ENCODE measurements at regions not wholly inside any gene's neighbourhood (a gene's known extent, or its start where the extent isn't known, plus 50 kb on each side); places are given as distances from the start of the nearest gene placed in this dataset.
A peak's percentile ranks its signal among the peaks of the same experiment; 100 is the strongest.

GRCh38 chr6:164315376-164315775 lies 900.9 kb downstream of the QKI start:
- DNase-seq (ENCODE audit: low read depth in 2 of 2), result no peak

- no peak for DNase-seq (ENCODE audit: low read depth in 2 of 2)
Measured at GRCh38 chr6:164308339-164308738, 893.8 kb downstream of the QKI start.

- DNase-seq (ENCODE audit: low read depth in 2 of 2), result peak; percentile 11 to 28
Measured at GRCh38 chr6:164303102-164303964, 888.8 kb downstream of the QKI start.

GRCh38 chr6:164296411-164296810 lies 881.9 kb downstream of the QKI start:
- DNase-seq (ENCODE audit: low read depth in 2 of 2), result no peak

- no peak for DNase-seq (ENCODE audit: low read depth in 2 of 2)
Measured at GRCh38 chr6:164294047-164294784, 879.7 kb downstream of the QKI start.

GRCh38 chr6:164291224-164291623 lies 876.7 kb downstream of the QKI start:
- DNase-seq (ENCODE audit: low read depth in 2 of 2), result no peak

GRCh38 chr6:164290101-164290500 lies 875.6 kb downstream of the QKI start:
- no peak for DNase-seq (ENCODE audit: low read depth in 2 of 2)

- DNase-seq (ENCODE audit: low read depth in 2 of 2), result no peak
Measured at GRCh38 chr6:164286011-164286410, 871.5 kb downstream of the QKI start.

GRCh38 chr6:164283574-164283973 lies 869.1 kb downstream of the QKI start:
- DNase-seq (ENCODE audit: low read depth in 2 of 2), result no peak

GRCh38 chr6:164276211-164276610 lies 861.7 kb downstream of the QKI start:
- no peak for DNase-seq (ENCODE audit: low read depth in 2 of 2)

- no peak for DNase-seq (ENCODE audit: low read depth in 2 of 2)
Measured at GRCh38 chr6:164275773-164276172, 861.3 kb downstream of the QKI start.

- DNase-seq (ENCODE audit: low read depth in 2 of 2), result no peak
Measured at GRCh38 chr6:164274493-164274892, 860.0 kb downstream of the QKI start.

GRCh38 chr6:164273491-164273890 lies 859.0 kb downstream of the QKI start:
- DNase-seq (ENCODE audit: low read depth in 2 of 2), result no peak

GRCh38 chr6:164266851-164267250 lies 852.3 kb downstream of the QKI start:
- no peak for DNase-seq (ENCODE audit: low read depth in 2 of 2)

- DNase-seq (ENCODE audit: low read depth in 2 of 2), result no peak
Measured at GRCh38 chr6:164262348-164262747, 847.8 kb downstream of the QKI start.

GRCh38 chr6:164258421-164258820 lies 843.9 kb downstream of the QKI start:
- DNase-seq (ENCODE audit: low read depth in 2 of 2), result no peak

- no peak for DNase-seq (ENCODE audit: low read depth in 2 of 2)
Measured at GRCh38 chr6:164252948-164253347, 838.4 kb downstream of the QKI start.

- no peak for DNase-seq (ENCODE audit: low read depth in 2 of 2)
Measured at GRCh38 chr6:164252291-164252690, 837.8 kb downstream of the QKI start.

- peak; percentile 21 to 25 for DNase-seq (ENCODE audit: low read depth in 2 of 2)
Measured at GRCh38 chr6:164247106-164247505, 832.6 kb downstream of the QKI start.

GRCh38 chr6:164246082-164246481 lies 831.6 kb downstream of the QKI start:
- no peak for DNase-seq (ENCODE audit: low read depth in 2 of 2)

- no peak for DNase-seq (ENCODE audit: low read depth in 2 of 2)
Measured at GRCh38 chr6:164243949-164244348, 829.4 kb downstream of the QKI start.

GRCh38 chr6:164243012-164243610 lies 828.6 kb downstream of the QKI start:
- no peak for DNase-seq (ENCODE audit: low read depth in 2 of 2)

- no peak for DNase-seq (ENCODE audit: low read depth in 2 of 2)
Measured at GRCh38 chr6:164230804-164231203, 816.3 kb downstream of the QKI start.
